Right lobe of liver (tissue), 4 donors: ENCODE measurements at regions not wholly inside any gene's neighbourhood (a gene's known extent, or its start where the extent isn't known, plus 50 kb on each side); places are given as distances from the start of the nearest gene placed in this dataset.

Experiments
- POLR2A ChIP-seq: fragments of 450-650 bp; IDR thresholded peaks from one replicate; pipeline ENCODE4 v1.6.1; 2017; ENCODE audit warnings: antibody characterized with exemption, mild to moderate bottlenecking
- TF ChIP-seq, protein P1 (sequence below), 4 donors: fragments of 200-600 bp in 3 of 4; fragments of 450-650 bp in 1 of 4; IDR thresholded peaks; one replicate each; pipeline versions ENCODE4 v1.5.1 to v1.8.0; 2016 to 2022; ENCODE audit warnings: antibody characterized with exemption in 4 of 4, mild to moderate bottlenecking in 2 of 4
- donor health status: DM: no; HTN: no; CAD: no.
- donor health status: DM: no; HTN: no; CAD: no.
- donor health status: DM: no; HTN: yes; CAD: no.

DNA sequence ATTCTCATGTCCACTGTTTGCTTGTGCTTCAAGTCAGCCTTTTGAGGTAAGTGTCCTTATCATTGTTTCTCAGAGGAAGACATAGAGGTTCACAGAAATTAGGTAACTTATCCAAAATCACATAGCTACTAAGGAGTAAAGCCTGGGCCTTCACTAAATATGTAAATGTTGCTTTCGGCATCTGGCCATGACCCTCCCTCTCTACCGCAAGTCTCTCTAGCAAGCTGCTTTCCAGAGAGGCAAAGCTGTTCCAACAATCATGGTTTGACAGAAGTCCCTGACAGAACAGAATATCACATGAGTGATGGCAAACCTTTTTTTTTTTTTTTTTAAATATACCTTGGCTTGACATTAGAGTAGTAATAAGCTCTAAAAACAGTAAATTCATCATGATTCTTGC, 94.5 kb upstream of the F3 start:
- TF ChIP-seq, protein P1, sequence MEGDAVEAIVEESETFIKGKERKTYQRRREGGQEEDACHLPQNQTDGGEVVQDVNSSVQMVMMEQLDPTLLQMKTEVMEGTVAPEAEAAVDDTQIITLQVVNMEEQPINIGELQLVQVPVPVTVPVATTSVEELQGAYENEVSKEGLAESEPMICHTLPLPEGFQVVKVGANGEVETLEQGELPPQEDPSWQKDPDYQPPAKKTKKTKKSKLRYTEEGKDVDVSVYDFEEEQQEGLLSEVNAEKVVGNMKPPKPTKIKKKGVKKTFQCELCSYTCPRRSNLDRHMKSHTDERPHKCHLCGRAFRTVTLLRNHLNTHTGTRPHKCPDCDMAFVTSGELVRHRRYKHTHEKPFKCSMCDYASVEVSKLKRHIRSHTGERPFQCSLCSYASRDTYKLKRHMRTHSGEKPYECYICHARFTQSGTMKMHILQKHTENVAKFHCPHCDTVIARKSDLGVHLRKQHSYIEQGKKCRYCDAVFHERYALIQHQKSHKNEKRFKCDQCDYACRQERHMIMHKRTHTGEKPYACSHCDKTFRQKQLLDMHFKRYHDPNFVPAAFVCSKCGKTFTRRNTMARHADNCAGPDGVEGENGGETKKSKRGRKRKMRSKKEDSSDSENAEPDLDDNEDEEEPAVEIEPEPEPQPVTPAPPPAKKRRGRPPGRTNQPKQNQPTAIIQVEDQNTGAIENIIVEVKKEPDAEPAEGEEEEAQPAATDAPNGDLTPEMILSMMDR (IDR thresholded peaks at IDR 0.05), result no peak
- no peak for TF ChIP-seq POLR2A
